ENCODE measurements at regions not wholly inside any gene's neighbourhood (a gene's known extent, or its start where the extent isn't known, plus 50 kb on each side); places are given as distances from the start of the nearest gene placed in this dataset.

GRCh38 chr22:34858066-34858465 is 207.9 kb upstream of the ISX start:
- FAIRE-seq (no peak), DNase-seq (ENCODE audit: low spot score in 2 of 2) (no peak)

- DNase-seq (ENCODE audit: low spot score in 2 of 2) = no peak
- FAIRE-seq = no peak
Observed at GRCh38 chr22:34861787-34862186, 204.2 kb upstream of the ISX start.

GRCh38 chr22:34866081-34866480 is 199.9 kb upstream of the ISX start:
- DNase-seq (ENCODE audit: low spot score in 2 of 2) = no peak
- FAIRE-seq = no peak

GRCh38 chr22:34866495-34867131 is 199.3 kb upstream of the ISX start:
- FAIRE-seq (no peak), DNase-seq (ENCODE audit: low spot score in 2 of 2) (no peak)

- DNase-seq (ENCODE audit: low spot score in 2 of 2) = no peak
- no peak for FAIRE-seq
Observed at GRCh38 chr22:34877506-34877905, 188.5 kb upstream of the ISX start.

- DNase-seq (ENCODE audit: low spot score in 2 of 2) (no peak), FAIRE-seq (no peak)
Observed at GRCh38 chr22:34878171-34878570, 187.8 kb upstream of the ISX start.

GRCh38 chr22:34879001-34879400 is 187.0 kb upstream of the ISX start:
- DNase-seq (ENCODE audit: low spot score in 2 of 2) (no peak), FAIRE-seq (no peak)

- FAIRE-seq (no peak), DNase-seq (ENCODE audit: low spot score in 2 of 2) (no peak)
Observed at GRCh38 chr22:34880662-34881061, 185.3 kb upstream of the ISX start.

GRCh38 chr22:34881453-34881852 is 184.5 kb upstream of the ISX start:
- DNase-seq (ENCODE audit: low spot score in 2 of 2) = no peak
- FAIRE-seq = no peak

GRCh38 chr22:34885852-34886251 is 180.1 kb upstream of the ISX start:
- DNase-seq (ENCODE audit: low spot score in 2 of 2) (no peak), FAIRE-seq (no peak)

- no peak for FAIRE-seq
- no peak for DNase-seq (ENCODE audit: low spot score in 2 of 2)
Observed at GRCh38 chr22:34886391-34886790, 179.6 kb upstream of the ISX start.

- FAIRE-seq = no peak
- DNase-seq (ENCODE audit: low spot score in 2 of 2) = no peak
Observed at GRCh38 chr22:34886812-34887211, 179.1 kb upstream of the ISX start.

GRCh38 chr22:34897126-34897525 is 168.8 kb upstream of the ISX start:
- FAIRE-seq = no peak

GRCh38 chr22:34902335-34902734 is 163.6 kb upstream of the ISX start:
- FAIRE-seq = no peak
- DNase-seq (ENCODE audit: low spot score in 2 of 2) = no peak

More at GRCh38 chr22:34897126-34897525, 168.8 kb upstream of the ISX start:
- DNase-seq (ENCODE audit: low spot score in 2 of 2) = no peak

- FAIRE-seq (no peak), DNase-seq (ENCODE audit: low spot score in 2 of 2) (no peak)
Observed at GRCh38 chr22:34903416-34903815, 162.5 kb upstream of the ISX start.

GRCh38 chr22:34904486-34904885 is 161.5 kb upstream of the ISX start:
- FAIRE-seq (no peak), DNase-seq (ENCODE audit: low spot score in 2 of 2) (no peak)

- DNase-seq (ENCODE audit: low spot score in 2 of 2) (no peak), FAIRE-seq (no peak)
Observed at GRCh38 chr22:34913826-34914225, 152.1 kb upstream of the ISX start.

GRCh38 chr22:34914846-34915245 is 151.1 kb upstream of the ISX start:
- FAIRE-seq (no peak), DNase-seq (ENCODE audit: low spot score in 2 of 2) (no peak)

GRCh38 chr22:34917239-34917638 is 148.7 kb upstream of the ISX start:
- DNase-seq (ENCODE audit: low spot score in 2 of 2) = no peak

GRCh38 chr22:34931026-34931425 is 134.9 kb upstream of the ISX start:
- no peak for DNase-seq (ENCODE audit: low spot score in 2 of 2)
- FAIRE-seq = no peak

More at GRCh38 chr22:34917239-34917638, 148.7 kb upstream of the ISX start:
- no peak for FAIRE-seq

GRCh38 chr22:34934261-34934660 is 131.7 kb upstream of the ISX start:
- DNase-seq (ENCODE audit: low spot score in 2 of 2) (no peak), FAIRE-seq (no peak)

GRCh38 chr22:34943830-34944229 is 122.1 kb upstream of the ISX start:
- FAIRE-seq (no peak), DNase-seq (ENCODE audit: low spot score in 2 of 2) (no peak)
